ENCODE measurements at regions not wholly inside any gene's neighbourhood (a gene's known extent, or its start where the extent isn't known, plus 50 kb on each side); places are given as distances from the start of the nearest gene placed in this dataset.

GRCh38 chr4:45741897-45742296, 382.0 kb downstream of the GABRG1 start:
- no peak for TF ChIP-seq MXI1 (conservative IDR thresholded peaks at IDR 0.05; ENCODE audit: poor library complexity, severe bottlenecking)
- TF ChIP-seq, protein P1, sequence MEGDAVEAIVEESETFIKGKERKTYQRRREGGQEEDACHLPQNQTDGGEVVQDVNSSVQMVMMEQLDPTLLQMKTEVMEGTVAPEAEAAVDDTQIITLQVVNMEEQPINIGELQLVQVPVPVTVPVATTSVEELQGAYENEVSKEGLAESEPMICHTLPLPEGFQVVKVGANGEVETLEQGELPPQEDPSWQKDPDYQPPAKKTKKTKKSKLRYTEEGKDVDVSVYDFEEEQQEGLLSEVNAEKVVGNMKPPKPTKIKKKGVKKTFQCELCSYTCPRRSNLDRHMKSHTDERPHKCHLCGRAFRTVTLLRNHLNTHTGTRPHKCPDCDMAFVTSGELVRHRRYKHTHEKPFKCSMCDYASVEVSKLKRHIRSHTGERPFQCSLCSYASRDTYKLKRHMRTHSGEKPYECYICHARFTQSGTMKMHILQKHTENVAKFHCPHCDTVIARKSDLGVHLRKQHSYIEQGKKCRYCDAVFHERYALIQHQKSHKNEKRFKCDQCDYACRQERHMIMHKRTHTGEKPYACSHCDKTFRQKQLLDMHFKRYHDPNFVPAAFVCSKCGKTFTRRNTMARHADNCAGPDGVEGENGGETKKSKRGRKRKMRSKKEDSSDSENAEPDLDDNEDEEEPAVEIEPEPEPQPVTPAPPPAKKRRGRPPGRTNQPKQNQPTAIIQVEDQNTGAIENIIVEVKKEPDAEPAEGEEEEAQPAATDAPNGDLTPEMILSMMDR (IDR thresholded peaks at IDR 0.05; ENCODE audit: poor library complexity, severe bottlenecking), result no peak
- TF ChIP-seq EZH2 (IDR thresholded peaks at IDR 0.05; ENCODE audit: borderline replicate concordance, insufficient read depth, low read length, poor library complexity, severe bottlenecking), result no peak
- no peak for TF ChIP-seq SMC3 (conservative IDR thresholded peaks at IDR 0.05; ENCODE audit: poor library complexity)
- TF ChIP-seq RAD21 (conservative IDR thresholded peaks at IDR 0.05), result no peak
- no peak for TF ChIP-seq REST (IDR thresholded peaks at IDR 0.05; ENCODE audit: borderline replicate concordance)
- no peak for TF ChIP-seq TAF1 (IDR thresholded peaks at IDR 0.05; ENCODE audit: low read depth)
- no peak for TF ChIP-seq EP300 (conservative IDR thresholded peaks at IDR 0.05; ENCODE audit: poor library complexity, severe bottlenecking)
- TF ChIP-seq POLR2AphosphoS5 (IDR thresholded peaks at IDR 0.05), result no peak

GRCh38 chr4:45732161-45732560, 391.7 kb downstream of the GABRG1 start:
- H3K4me2 ChIP-seq (ENCODE audit: low read length), result no peak overlapping the region
- H3K27me3 ChIP-seq (ENCODE audit: insufficient read depth, low read depth, low read length), result no peaks in the 10 kb centered on the region
- H3K4me3 ChIP-seq (ENCODE audit: low read length), result no peak overlapping the region
- no peaks in the 10 kb centered on the region for H3K9me3 ChIP-seq (ENCODE audit: low read length)
- H2AFZ ChIP-seq (ENCODE audit: low read depth, low read length), result no peak overlapping the region
- H3K9ac ChIP-seq (ENCODE audit: low read length), result no peak overlapping the region
- H3K9me2 ChIP-seq (ENCODE audit: insufficient read depth, low read length), result no peaks in the 10 kb centered on the region
- no peaks in the 10 kb centered on the region for H3K79me2 ChIP-seq (replicated peaks; ENCODE audit: insufficient read depth, low read length)
- TF ChIP-seq EZH2 (IDR thresholded peaks at IDR 0.05; ENCODE audit: borderline replicate concordance, insufficient read depth, low read length, poor library complexity, severe bottlenecking) (no peak), SMC3 (conservative IDR thresholded peaks at IDR 0.05; ENCODE audit: poor library complexity) (no peak), POLR2AphosphoS5 (IDR thresholded peaks at IDR 0.05) (no peak), REST (IDR thresholded peaks at IDR 0.05; ENCODE audit: borderline replicate concordance) (no peak), MXI1 (conservative IDR thresholded peaks at IDR 0.05; ENCODE audit: poor library complexity, severe bottlenecking) (no peak), EP300 (conservative IDR thresholded peaks at IDR 0.05; ENCODE audit: poor library complexity, severe bottlenecking) (no peak), TAF1 (IDR thresholded peaks at IDR 0.05; ENCODE audit: low read depth) (no peak), RAD21 (conservative IDR thresholded peaks at IDR 0.05) (no peak)
- TF ChIP-seq, protein P1 (IDR thresholded peaks at IDR 0.05; ENCODE audit: poor library complexity, severe bottlenecking), result no peak
- no peak overlapping the region for H3K27ac ChIP-seq (ENCODE audit: low read length)
- H4K20me1 ChIP-seq (ENCODE audit: insufficient read depth), result no peaks in the 10 kb centered on the region
- no peaks in the 10 kb centered on the region for H3F3A ChIP-seq (ENCODE audit: insufficient read depth, low read length, poor library complexity, severe bottlenecking)
- no peaks in the 10 kb centered on the region for H3K36me3 ChIP-seq (ENCODE audit: insufficient read depth, low read length)

More at GRCh38 chr4:45741897-45742296, 382.0 kb downstream of the GABRG1 start:
- H3K9me2 ChIP-seq (ENCODE audit: insufficient read depth, low read length), result no peaks in the 10 kb centered on the region
- H3K79me2 ChIP-seq (replicated peaks; ENCODE audit: insufficient read depth, low read length), result no peaks in the 10 kb centered on the region
- H3K4me3 ChIP-seq (ENCODE audit: low read length), result no peak overlapping the region
- no peaks in the 10 kb centered on the region for H3K36me3 ChIP-seq (ENCODE audit: insufficient read depth, low read length)
- no peak overlapping the region for H3K4me2 ChIP-seq (ENCODE audit: low read length)
- H3K27ac ChIP-seq (ENCODE audit: low read length), result no peak overlapping the region
- no peaks in the 10 kb centered on the region for H3K9me3 ChIP-seq (ENCODE audit: low read length)
- H3K27me3 ChIP-seq (ENCODE audit: insufficient read depth, low read depth, low read length), result no peaks in the 10 kb centered on the region
- no peak overlapping the region for H2AFZ ChIP-seq (ENCODE audit: low read depth, low read length)
- no peaks in the 10 kb centered on the region for H4K20me1 ChIP-seq (ENCODE audit: insufficient read depth)
- H3F3A ChIP-seq (ENCODE audit: insufficient read depth, low read length, poor library complexity, severe bottlenecking), result no peaks in the 10 kb centered on the region
- no peak overlapping the region for H3K9ac ChIP-seq (ENCODE audit: low read length)
